ENCODE measurements at regions not wholly inside any gene's neighbourhood (a gene's known extent, or its start where the extent isn't known, plus 50 kb on each side); places are given as distances from the start of the nearest gene placed in this dataset.

DNA sequence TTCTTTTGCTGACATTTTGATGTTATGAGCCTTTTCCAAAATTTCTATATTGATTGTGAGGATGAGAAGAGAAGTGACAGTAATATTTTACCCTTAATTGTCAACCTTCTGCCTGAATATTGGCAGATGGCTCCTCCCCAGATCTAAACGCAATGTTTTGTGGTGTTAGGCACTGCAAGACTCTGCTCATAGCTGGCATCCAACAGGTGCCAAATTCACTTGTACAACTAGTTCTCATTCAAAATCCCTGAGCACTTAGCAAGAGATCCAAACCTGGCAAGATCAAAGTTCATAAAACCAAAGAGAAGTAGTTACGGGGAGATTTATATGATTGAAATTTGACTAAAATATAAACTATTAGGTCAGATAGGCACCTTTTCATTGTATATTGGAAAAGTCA is 901.7 kb upstream of the INTU start:
- no peaks in the 10 kb centered on the region for H3K27me3 Mint-ChIP-seq (ENCODE audit: low read depth)
- no peak overlapping the region for H3K4me3 Mint-ChIP-seq
- TF ChIP-seq, protein P1, sequence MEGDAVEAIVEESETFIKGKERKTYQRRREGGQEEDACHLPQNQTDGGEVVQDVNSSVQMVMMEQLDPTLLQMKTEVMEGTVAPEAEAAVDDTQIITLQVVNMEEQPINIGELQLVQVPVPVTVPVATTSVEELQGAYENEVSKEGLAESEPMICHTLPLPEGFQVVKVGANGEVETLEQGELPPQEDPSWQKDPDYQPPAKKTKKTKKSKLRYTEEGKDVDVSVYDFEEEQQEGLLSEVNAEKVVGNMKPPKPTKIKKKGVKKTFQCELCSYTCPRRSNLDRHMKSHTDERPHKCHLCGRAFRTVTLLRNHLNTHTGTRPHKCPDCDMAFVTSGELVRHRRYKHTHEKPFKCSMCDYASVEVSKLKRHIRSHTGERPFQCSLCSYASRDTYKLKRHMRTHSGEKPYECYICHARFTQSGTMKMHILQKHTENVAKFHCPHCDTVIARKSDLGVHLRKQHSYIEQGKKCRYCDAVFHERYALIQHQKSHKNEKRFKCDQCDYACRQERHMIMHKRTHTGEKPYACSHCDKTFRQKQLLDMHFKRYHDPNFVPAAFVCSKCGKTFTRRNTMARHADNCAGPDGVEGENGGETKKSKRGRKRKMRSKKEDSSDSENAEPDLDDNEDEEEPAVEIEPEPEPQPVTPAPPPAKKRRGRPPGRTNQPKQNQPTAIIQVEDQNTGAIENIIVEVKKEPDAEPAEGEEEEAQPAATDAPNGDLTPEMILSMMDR (IDR thresholded peaks at IDR 0.05; ENCODE audit: unreplicated experiment in 3 of 3) = no peak
- no peak overlapping the region for H3K27ac Mint-ChIP-seq
- no peaks in the 10 kb centered on the region for H3K9me3 Mint-ChIP-seq
- H3K36me3 Mint-ChIP-seq (ENCODE audit: low read depth) = no peaks in the 10 kb centered on the region
- H3K4me1 Mint-ChIP-seq = no peaks in the 10 kb centered on the region

DNA sequence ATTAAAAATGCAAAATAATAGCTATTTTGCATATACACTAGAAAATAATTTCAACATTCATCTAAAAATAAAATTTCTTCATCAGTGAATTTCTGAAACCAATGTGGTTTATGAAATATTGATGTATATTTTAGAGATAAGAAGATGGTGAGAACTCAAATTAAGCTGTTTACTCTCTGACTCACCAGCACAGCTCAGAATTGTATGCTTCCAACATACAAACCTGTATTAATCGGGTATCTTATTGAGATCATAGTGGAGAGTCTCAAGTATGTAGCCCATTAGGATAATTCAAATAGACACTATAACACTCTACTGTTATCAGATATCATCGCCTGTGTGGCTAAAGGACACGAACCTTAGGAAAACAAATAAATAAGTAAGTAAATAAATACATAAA is 899.5 kb upstream of the INTU start:
- Mint-ChIP-seq H3K9me3 (no peaks in the 10 kb centered on the region), H3K27ac (no peak overlapping the region), H3K27me3 (ENCODE audit: low read depth) (no peaks in the 10 kb centered on the region), H3K4me1 (no peaks in the 10 kb centered on the region), H3K4me3 (no peak overlapping the region), H3K36me3 (ENCODE audit: low read depth) (no peaks in the 10 kb centered on the region)
- TF ChIP-seq, protein P1 (IDR thresholded peaks at IDR 0.05; ENCODE audit: unreplicated experiment in 3 of 3) = no peak

DNA sequence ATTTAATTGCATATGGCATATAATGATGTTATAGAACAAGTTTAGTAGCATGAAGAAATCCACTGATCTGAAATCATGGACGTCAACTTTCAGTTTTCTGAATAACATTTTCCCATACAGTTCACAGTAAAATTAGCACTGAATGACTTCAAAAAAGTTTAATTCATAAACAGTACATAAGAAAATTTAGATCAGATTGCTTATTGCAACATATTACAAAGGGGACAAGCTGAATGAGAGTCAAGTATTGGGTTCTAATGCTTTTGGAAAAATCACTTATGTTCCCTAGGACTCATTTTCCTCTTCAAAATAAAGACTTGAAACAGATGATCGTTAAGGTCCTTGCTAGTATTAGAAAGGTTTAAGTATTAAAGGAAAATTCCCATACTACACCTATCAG is 898.3 kb upstream of the INTU start:
- Mint-ChIP-seq H3K4me1 (no peaks in the 10 kb centered on the region), H3K9me3 (no peaks in the 10 kb centered on the region), H3K36me3 (ENCODE audit: low read depth) (no peaks in the 10 kb centered on the region), H3K27ac (no peak overlapping the region), H3K27me3 (ENCODE audit: low read depth) (no peaks in the 10 kb centered on the region), H3K4me3 (no peak overlapping the region)
- TF ChIP-seq, protein P1 (IDR thresholded peaks at IDR 0.05; ENCODE audit: unreplicated experiment in 3 of 3) = no peak

DNA sequence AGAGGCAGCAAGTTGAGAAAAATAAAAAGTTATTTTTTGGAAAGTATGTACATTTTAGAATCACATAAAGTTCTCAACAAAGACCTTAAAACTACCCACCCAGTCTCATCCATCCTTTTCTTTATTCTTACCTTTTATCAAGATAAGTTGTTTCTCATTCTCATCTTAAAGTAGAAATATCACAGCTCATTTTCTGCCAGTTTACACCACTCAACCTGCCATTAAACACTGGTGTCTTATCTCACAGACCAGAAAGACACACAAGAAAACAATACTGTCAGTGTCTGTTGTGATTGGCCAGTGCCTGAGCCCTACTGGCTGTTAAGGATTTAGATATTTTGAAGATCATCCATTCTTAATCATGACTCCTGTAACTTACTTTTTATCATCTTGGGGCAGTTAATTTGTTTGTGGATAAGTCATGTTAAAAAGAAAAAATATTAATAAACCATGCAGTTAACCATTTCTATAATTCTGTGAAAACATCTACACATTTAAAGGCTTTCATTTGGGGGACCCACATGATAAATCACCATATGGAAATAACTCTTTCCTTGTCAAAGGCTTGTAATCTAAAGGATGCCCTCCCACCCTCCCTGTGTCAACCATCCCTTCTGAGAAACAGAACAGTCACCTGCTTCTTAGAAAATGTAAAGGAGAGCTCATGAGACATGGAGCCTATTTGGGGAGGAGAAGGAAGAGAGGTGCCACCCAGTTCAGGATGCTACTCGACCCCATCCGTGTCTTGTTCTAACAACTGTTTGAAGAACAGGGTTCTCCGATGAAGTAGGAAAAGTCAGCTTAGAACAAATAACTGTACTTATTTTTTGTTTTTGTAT is 897.2 kb upstream of the INTU start:
- no peaks in the 10 kb centered on the region for H3K36me3 Mint-ChIP-seq (ENCODE audit: low read depth)
- no peak overlapping the region for H3K27ac Mint-ChIP-seq
- H3K4me3 Mint-ChIP-seq = no peak overlapping the region
- H3K27me3 Mint-ChIP-seq (ENCODE audit: low read depth) = no peaks in the 10 kb centered on the region
- H3K9me3 Mint-ChIP-seq = no peaks in the 10 kb centered on the region
- no peaks in the 10 kb centered on the region for H3K4me1 Mint-ChIP-seq
- TF ChIP-seq, protein P1 (IDR thresholded peaks at IDR 0.05; ENCODE audit: unreplicated experiment in 3 of 3) = no peak

DNA sequence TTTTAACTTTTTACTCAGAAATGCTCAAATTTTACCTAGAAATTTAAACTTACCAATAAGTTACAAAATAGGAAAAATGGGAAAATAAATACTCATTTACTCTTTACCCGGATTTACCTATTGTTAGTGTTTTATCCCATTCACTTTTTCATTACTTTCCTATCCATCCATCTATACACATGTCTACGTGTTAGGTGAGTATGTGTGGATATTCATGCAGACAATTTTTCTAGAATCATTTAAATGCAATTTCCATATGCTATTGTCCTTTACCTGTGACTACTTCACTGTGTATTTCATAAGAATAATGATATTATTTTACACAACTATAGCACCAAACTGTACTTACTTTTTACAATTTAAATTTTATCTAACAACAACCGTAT is 896.6 kb upstream of the INTU start:
- Mint-ChIP-seq H3K27me3 (ENCODE audit: low read depth) (no peaks in the 10 kb centered on the region), H3K4me3 (no peak overlapping the region), H3K36me3 (ENCODE audit: low read depth) (no peaks in the 10 kb centered on the region), H3K4me1 (no peaks in the 10 kb centered on the region), H3K27ac (no peak overlapping the region), H3K9me3 (no peaks in the 10 kb centered on the region)
- TF ChIP-seq, protein P1 (IDR thresholded peaks at IDR 0.05; ENCODE audit: unreplicated experiment in 3 of 3) = no peak

DNA sequence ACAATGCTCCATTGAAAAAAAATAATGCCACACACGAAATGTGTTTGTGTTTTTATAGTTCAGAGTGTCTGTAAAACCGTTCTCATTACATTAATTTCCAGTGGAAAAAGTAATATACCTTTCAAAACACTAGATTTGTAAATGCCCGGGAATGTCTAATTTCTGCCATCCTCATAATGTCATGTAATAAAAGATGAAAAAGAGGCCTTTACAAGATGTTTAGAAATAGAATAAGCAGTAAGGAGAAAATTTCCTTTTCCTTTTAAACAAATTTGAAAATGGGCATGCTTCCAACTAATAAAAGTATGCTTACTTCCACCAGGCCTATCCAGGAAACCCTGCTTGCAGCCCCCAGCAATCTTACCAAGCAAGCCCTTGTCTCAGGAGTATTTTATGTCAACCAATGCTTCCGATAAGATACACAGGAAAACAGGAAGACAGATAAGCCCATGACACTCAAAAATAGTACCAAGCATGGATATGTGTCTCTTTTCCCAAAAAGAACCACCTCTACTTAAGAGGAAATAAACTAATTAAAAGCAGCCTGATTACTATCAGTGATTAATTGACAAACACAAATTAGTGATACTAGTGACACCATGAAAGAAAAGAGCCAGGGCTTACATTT is 894.7 kb upstream of the INTU start:
- Mint-ChIP-seq H3K9me3 (no peaks in the 10 kb centered on the region), H3K4me1 (no peaks in the 10 kb centered on the region), H3K36me3 (ENCODE audit: low read depth) (no peaks in the 10 kb centered on the region), H3K4me3 (no peak overlapping the region), H3K27me3 (ENCODE audit: low read depth) (no peaks in the 10 kb centered on the region), H3K27ac (no peak overlapping the region)
- TF ChIP-seq, protein P1 (IDR thresholded peaks at IDR 0.05; ENCODE audit: unreplicated experiment in 3 of 3) = no peak

All from nephron (organoid).